ENCODE measurements at regions not wholly inside any gene's neighbourhood (a gene's known extent, or its start where the extent isn't known, plus 50 kb on each side); places are given as distances from the start of the nearest gene placed in this dataset.

GRCh38 chr2:71827973-71828372, 319.7 kb downstream of the CYP26B1 start:
- DNase-seq (ENCODE audit: low spot score in 2 of 2) = no peak
- Histone ChIP-seq H3K9me3 (peaks cover 0 to 8% (median 0%) of the 10 kb centered on the region in 4 donors), H3K27ac (no peak overlapping the region), H3K27me3 (no peaks in the 10 kb centered on the region), H3K4me1 (peaks cover 0 to 17% (median 0%) of the 10 kb centered on the region in 4 donors), H3K36me3 (no peaks in the 10 kb centered on the region), H3K4me3 (no peak overlapping the region)
- 89 to 90% methylated on average over 7 of the region's 7 CpGs for WGBS, 2 donors
- TF ChIP-seq POLR2A (IDR thresholded peaks at IDR 0.05) (no peak), CTCF (IDR thresholded peaks at IDR 0.05) (no peak), EP300 (IDR thresholded peaks at IDR 0.05) (no peak)

- peaks cover 0 to 17% (median 0%) of the 10 kb centered on the region in 4 donors for H3K4me1 ChIP-seq
- no peak overlapping the region for H3K27ac ChIP-seq
- no peak for TF ChIP-seq CTCF (IDR thresholded peaks at IDR 0.05)
- TF ChIP-seq POLR2A (IDR thresholded peaks at IDR 0.05) = no peak
- TF ChIP-seq EP300 (IDR thresholded peaks at IDR 0.05) = no peak
- DNase-seq (ENCODE audit: low spot score in 2 of 2) = no peak
- no peaks in the 10 kb centered on the region for H3K36me3 ChIP-seq
- H3K4me3 ChIP-seq = no peak overlapping the region
- WGBS, 2 donors = 90 to 97% methylated on average over 6 of the region's 6 CpGs
- peaks cover 0 to 5% (median 0%) of the 10 kb centered on the region in 4 donors for H3K9me3 ChIP-seq
- no peaks in the 10 kb centered on the region for H3K27me3 ChIP-seq
Observed at GRCh38 chr2:71827524-71827901, 320.1 kb downstream of the CYP26B1 start.

- TF ChIP-seq EP300 (IDR thresholded peaks at IDR 0.05) (no peak), POLR2A (IDR thresholded peaks at IDR 0.05) (no peak), CTCF (IDR thresholded peaks at IDR 0.05) (no peak)
- H3K9me3 ChIP-seq = peaks cover 0 to 5% (median 0%) of the 10 kb centered on the region in 4 donors
Observed at GRCh38 chr2:71826826-71827523, 320.7 kb downstream of the CYP26B1 start.

GRCh38 chr2:71826299-71826698, 321.4 kb downstream of the CYP26B1 start:
- peaks cover 0 to 5% (median 0%) of the 10 kb centered on the region in 4 donors for H3K9me3 ChIP-seq
- H3K27me3 ChIP-seq = no peaks in the 10 kb centered on the region
- TF ChIP-seq EP300 (IDR thresholded peaks at IDR 0.05) = no peak
- no peak for TF ChIP-seq POLR2A (IDR thresholded peaks at IDR 0.05)
- TF ChIP-seq CTCF (IDR thresholded peaks at IDR 0.05) = no peak
- H3K36me3 ChIP-seq = no peaks in the 10 kb centered on the region
- no peak for DNase-seq (ENCODE audit: low spot score in 2 of 2)
- H3K27ac ChIP-seq = no peak overlapping the region
- whole genome bisulfite sequencing, 2 donors = 84 to 87% methylated on average over 3 of the region's 3 CpGs
- peaks cover 0 to 16% (median 0%) of the 10 kb centered on the region in 4 donors for H3K4me1 ChIP-seq
- H3K4me3 ChIP-seq = no peak overlapping the region

More at GRCh38 chr2:71826826-71827523, 320.7 kb downstream of the CYP26B1 start:
- WGBS, 2 donors = 81 to 86% methylated on average over 5 of the region's 5 CpGs
- Histone ChIP-seq H3K27ac (no peak overlapping the region), H3K4me3 (no peak overlapping the region), H3K4me1 (peaks cover 0 to 17% (median 0%) of the 10 kb centered on the region in 4 donors), H3K27me3 (no peaks in the 10 kb centered on the region), H3K36me3 (no peaks in the 10 kb centered on the region)
- DNase-seq (ENCODE audit: low spot score in 2 of 2) = no peak

- H3K27ac ChIP-seq = no peak overlapping the region
- H3K9me3 ChIP-seq = peaks cover 0 to 5% (median 0%) of the 10 kb centered on the region in 4 donors
- no peak for TF ChIP-seq EP300 (IDR thresholded peaks at IDR 0.05)
- no peak for TF ChIP-seq CTCF (IDR thresholded peaks at IDR 0.05)
- TF ChIP-seq POLR2A (IDR thresholded peaks at IDR 0.05) = no peak
- 87 to 95% methylated on average over 2 of the region's 2 CpGs for WGBS, 2 donors
- no peak overlapping the region for H3K4me3 ChIP-seq
- no peaks in the 10 kb centered on the region for H3K36me3 ChIP-seq
- H3K27me3 ChIP-seq = no peaks in the 10 kb centered on the region
- DNase-seq (ENCODE audit: low spot score in 2 of 2) = no peak
- no peaks in the 10 kb centered on the region for H3K4me1 ChIP-seq
Observed at GRCh38 chr2:71824436-71824835, 323.2 kb downstream of the CYP26B1 start.

Measured in tibial nerve (tissue), 4 donors.